GM18867 (cell line): ENCODE measurements at regions not wholly inside any gene's neighbourhood (a gene's known extent, or its start where the extent isn't known, plus 50 kb on each side); places are given as distances from the start of the nearest gene placed in this dataset.
"Not testable (repeated sequence)": the region's sequence is repeated elsewhere in the genome, so short reads cannot be mapped to it uniquely, and the experiment has no call there.

Source experiments
- ATAC-seq: cut with Tn5 transposase; IDR thresholded peaks from one replicate; pipeline ENCODE4 v1.9.1; 2021; ENCODE audit warnings: mild to moderate bottlenecking, moderate library complexity; ENCODE audit not compliant: unreplicated experiment

GRCh38 chr2:90029080-90029428 lies 1337.6 kb downstream of the RPIA start:
- ATAC-seq: not testable (repeated sequence)

- ATAC-seq: not testable (repeated sequence)
Measured at GRCh38 chr2:90032269-90032668, 1340.8 kb downstream of the RPIA start.

- not testable (repeated sequence) for ATAC-seq
Measured at GRCh38 chr2:90036335-90036734, 1344.9 kb downstream of the RPIA start.

GRCh38 chr2:90039093-90039492 lies 1347.6 kb downstream of the RPIA start:
- not testable (repeated sequence) for ATAC-seq

- ATAC-seq: not testable (repeated sequence)
Measured at GRCh38 chr2:90047776-90048175, 1356.3 kb downstream of the RPIA start.

GRCh38 chr2:90052113-90052631 lies 1360.7 kb downstream of the RPIA start:
- ATAC-seq: not testable (repeated sequence)

GRCh38 chr2:90069290-90069894 lies 1377.9 kb downstream of the RPIA start:
- ATAC-seq: peak; percentile 92

- ATAC-seq: no peak
Measured at GRCh38 chr2:90076311-90076710, 1384.8 kb downstream of the RPIA start.

- ATAC-seq: peak; percentile 92
Measured at GRCh38 chr2:90077948-90078347, 1386.5 kb downstream of the RPIA start.

GRCh38 chr2:90079374-90079773 lies 1387.9 kb downstream of the RPIA start:
- ATAC-seq: no peak

- ATAC-seq: peak; percentile 53
Measured at GRCh38 chr2:90087792-90088191, 1396.3 kb downstream of the RPIA start.

- not testable (repeated sequence) for ATAC-seq
Measured at GRCh38 chr2:90093571-90094270, 1402.2 kb downstream of the RPIA start.

- not testable (repeated sequence) for ATAC-seq
Measured at GRCh38 chr2:90097617-90098016, 1406.1 kb downstream of the RPIA start.

- ATAC-seq: not testable (repeated sequence)
Measured at GRCh38 chr2:90105142-90105541, 1413.7 kb downstream of the RPIA start.

- ATAC-seq: not testable (repeated sequence)
Measured at GRCh38 chr2:90123409-90123808, 1431.9 kb downstream of the RPIA start.

GRCh38 chr2:90139046-90139445 lies 1447.6 kb downstream of the RPIA start:
- not testable (repeated sequence) for ATAC-seq

GRCh38 chr2:90141558-90141957 lies 1450.1 kb downstream of the RPIA start:
- not testable (repeated sequence) for ATAC-seq

GRCh38 chr2:90151805-90152204 lies 1460.3 kb downstream of the RPIA start:
- ATAC-seq: peak; percentile 62

GRCh38 chr2:90170978-90171377 lies 1479.5 kb downstream of the RPIA start:
- ATAC-seq: not testable (repeated sequence)

- not testable (repeated sequence) for ATAC-seq
Measured at GRCh38 chr2:90173081-90173480, 1481.6 kb downstream of the RPIA start.

GRCh38 chr2:90179591-90179990 lies 1488.1 kb downstream of the RPIA start:
- not testable (repeated sequence) for ATAC-seq

GRCh38 chr2:90207454-90208058 lies 1516.1 kb downstream of the RPIA start:
- ATAC-seq: peak; percentile 73
